ENCODE measurements at regions not wholly inside any gene's neighbourhood (a gene's known extent, or its start where the extent isn't known, plus 50 kb on each side); places are given as distances from the start of the nearest gene placed in this dataset.
"Not testable (repeated sequence)": the region's sequence is repeated elsewhere in the genome, so short reads cannot be mapped to it uniquely, and the experiment has no call there.

DNA sequence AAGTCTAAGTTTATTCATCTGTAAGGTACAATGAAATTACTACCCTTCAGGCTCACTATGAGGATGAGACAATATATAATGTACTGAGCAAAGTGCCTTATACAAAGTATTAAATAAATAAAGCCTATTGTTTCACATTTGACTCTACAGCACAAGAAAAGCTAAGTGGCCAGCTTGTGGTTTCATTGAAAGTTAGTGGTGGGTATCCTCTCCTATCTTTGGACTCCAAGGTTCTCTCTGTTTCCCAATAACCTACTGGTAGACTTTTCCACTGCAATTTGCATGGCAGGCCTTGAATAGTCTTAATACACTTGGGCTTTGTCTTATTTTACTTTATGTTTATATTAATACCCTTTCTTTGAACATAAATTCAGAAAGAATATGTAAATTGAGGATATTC lies 262.7 kb downstream of the DEPDC1B start:
- DNase-seq = no peak

DNA sequence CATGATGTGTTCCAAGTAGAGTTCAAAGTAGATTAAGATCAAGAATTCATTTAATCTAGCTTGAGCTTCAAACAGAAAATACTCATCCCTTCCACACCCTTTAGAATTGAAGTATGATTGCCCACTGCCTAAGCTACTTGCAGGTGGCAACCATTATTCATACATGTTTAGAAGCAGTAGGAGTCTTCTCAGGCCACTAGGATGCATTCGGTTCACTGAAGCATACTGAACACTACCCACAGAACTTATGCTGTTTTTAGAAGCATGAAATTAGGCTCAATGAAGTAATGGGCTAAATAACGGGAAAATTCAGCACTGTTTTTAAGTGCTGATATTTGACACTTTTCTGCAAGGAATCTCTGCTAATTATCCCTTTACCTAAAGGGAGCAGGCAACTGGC lies 263.4 kb downstream of the DEPDC1B start:
- no peak for DNase-seq

DNA sequence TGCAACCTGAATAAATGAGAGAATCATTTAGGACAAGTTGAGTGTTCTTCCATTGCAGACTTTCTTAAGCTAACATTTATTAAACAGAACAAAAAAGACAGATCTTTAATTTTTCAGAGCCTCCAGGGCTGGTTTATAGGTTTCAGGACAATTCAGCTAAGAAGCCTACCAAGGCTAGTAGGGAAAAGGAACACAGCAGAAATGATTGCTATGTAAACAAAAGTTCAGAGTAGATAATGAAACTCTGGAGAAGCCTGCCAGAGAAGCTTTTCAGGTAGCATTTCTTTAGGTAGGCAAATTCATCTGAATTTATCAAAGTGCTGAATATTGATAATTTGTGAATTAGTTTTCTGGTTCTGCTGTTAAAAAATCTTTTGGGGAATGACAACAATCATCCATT lies 264.2 kb downstream of the DEPDC1B start:
- no peak for DNase-seq

DNA sequence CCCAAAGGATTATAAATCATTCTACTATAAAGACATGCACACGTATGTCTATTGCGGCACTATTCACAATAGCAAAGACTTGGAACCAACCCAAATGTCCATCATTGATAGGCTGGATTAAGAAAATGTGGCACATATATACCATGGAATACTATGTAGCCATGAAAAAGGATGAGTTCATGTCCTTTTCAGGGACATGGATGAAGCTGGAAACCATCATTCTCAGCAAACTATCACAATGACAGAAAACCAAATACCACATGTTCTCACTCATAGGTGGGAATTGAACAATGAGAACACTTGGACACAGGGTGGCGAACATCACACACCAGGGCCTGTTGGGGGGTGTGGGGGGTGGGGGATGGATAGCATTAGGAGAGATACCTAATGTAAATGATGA lies 273.8 kb downstream of the DEPDC1B start:
- not testable (repeated sequence) for DNase-seq

DNA sequence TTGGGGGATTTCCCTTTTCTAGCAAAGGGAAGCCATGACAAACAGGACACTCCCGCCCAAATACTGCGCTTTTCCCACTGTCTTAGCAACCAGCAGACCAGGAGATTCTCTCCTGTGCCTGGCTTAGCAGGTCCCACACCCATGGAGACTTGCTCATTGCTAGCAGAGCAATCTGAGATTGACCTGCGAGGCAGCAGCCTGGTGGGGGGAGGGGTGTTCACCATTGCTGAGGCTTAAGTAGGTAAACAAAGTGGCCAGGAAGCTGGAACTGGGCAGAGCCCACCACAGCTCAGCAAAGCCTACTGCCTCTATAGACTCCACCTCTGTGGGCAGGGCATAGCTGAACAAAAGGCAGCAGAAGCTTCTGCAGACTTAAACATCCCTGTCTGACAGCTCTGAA lies 279.2 kb downstream of the DEPDC1B start:
- DNase-seq = not testable (repeated sequence)

DNA sequence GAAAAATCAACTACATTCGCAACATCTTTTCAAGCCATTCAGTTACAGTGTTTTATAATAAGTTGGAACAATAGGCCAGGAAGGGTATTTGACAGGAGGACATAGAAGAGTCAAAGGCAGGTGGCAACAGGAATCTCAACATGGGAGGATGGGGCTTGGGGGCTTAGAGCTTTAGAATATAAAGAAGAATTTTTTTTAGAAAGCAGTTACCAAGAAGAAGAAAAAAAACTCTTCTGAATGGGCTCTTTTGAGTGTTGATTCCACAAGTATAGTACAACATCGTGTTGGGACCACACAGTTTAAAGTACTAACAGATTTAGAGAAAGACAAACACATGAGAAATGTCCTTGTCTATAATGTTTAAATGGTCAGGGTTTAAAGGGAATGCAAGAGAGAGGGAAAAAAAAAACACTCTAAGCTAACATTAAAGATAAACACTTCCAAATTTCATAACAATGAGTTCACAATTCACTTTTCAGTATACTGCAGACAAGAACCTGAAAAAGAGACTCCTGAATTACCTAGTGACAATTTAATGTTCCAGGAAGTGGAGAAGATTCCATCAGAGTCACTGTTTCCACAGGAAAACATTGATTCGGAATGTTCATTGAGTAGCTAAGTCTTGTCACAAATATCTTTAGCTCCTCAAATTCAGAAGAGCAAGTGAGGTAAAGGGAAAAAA lies 282.3 kb downstream of the DEPDC1B start:
- no peak for DNase-seq

DNA sequence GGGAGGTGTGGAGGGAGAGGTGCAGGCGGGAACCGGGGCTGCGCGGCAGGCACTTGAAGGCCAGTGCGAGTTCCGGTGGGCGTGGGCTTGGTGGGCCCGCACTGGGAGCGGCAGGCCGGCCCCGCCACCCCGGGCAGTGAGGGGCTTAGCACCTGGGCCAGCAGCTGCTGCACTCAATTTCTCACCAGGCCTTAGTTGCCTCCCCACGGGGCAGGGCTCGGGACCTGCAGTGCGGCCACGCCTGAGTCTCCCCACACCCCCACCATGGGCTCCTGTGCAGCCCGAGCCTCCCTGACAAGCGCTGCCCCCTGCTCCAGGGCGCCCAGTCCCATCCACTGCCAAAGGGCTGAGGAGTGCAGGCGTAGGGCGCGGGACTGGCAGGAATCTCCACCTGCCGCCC lies 284.5 kb downstream of the DEPDC1B start:
- DNase-seq = no peak

- DNase-seq = no peak
These were observed 289.5 kb downstream of the DEPDC1B start for GRCh38 chr5:60410427-60410826.

GRCh38 chr5:60404171-60404570 lies 295.8 kb downstream of the DEPDC1B start:
- no peak for DNase-seq

DNA sequence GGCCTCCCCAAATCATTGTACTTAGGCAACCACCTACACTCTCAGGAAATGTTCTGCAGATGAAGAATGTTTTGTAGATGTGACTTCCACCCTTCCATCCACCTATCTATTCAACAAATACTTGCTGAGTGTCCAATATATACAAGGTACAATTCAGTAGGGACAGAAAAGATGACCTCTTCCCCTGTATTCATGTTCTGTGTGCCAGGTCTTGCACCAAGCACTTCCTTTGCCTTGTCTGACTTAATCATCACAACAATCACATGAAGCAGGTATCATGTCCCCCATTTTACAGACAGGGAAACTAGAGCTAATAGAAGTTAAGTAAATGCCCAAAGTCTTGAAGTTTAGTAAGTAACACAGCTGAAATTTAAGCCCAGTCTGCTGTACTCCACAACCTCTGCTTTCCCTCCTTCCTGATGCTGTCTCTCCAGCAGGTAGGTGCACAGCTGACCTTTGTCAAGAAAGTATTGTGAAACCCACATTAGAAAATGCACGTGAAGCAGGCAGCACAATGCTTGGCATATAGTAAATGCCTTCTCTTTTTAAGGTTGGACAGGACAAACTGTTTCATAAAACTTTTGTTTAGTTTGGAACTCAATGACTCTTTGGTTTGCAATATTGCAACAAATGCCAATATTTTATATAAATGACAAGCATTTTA lies 296.5 kb downstream of the DEPDC1B start:
- no peak for DNase-seq

DNA sequence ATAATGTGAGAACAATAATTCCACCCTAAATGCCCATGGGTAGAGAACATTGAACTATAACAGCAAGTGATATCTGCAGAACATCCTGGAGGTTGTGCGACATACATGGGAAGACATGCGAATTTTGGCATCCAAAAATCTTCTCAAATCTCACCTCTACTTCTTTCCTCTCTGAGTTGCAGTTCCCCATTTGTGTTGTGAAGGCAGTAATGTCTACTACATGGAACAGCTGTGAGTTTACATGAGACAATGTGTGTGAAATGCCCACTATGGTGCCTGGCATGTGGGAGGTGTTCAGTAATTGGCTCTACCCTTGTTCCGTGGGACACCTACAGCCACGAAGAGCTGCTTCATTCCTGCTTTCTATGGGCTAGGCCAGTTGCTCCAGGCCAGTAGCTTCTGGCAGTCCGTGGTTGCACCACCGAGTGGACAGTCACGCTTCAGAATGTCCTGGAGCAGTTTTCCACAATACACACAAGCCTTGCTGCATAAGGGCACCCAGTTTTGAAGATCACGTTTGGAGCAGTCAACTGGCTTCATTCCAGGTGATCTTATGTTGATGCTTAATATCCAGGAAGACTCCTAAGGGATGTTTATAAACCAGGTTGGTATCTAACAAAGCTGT lies 297.7 kb downstream of the DEPDC1B start:
- DNase-seq = no peak

GRCh38 chr5:60401526-60401925 lies 298.4 kb downstream of the DEPDC1B start:
- DNase-seq = no peak

DNA sequence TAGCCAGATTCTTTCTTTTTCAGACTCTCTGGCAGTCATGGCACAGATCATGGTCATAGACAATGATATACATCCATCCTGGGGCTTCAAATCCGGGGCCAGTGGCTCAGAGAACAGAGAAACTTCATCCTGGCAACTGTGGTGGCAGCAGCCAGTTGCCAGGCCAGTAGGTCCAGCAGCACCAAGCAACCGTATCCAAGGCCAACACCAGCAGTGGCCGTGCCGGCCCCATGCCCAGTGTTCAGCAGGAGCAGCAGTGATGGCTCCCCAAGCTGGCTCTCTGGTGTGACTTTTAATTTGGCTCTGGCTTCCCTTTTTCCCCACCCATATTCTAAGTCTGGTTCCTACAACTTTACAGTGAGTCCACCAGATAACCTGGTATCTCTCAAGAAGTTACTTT lies 300.5 kb downstream of the DEPDC1B start:
- DNase-seq = no peak

DNA sequence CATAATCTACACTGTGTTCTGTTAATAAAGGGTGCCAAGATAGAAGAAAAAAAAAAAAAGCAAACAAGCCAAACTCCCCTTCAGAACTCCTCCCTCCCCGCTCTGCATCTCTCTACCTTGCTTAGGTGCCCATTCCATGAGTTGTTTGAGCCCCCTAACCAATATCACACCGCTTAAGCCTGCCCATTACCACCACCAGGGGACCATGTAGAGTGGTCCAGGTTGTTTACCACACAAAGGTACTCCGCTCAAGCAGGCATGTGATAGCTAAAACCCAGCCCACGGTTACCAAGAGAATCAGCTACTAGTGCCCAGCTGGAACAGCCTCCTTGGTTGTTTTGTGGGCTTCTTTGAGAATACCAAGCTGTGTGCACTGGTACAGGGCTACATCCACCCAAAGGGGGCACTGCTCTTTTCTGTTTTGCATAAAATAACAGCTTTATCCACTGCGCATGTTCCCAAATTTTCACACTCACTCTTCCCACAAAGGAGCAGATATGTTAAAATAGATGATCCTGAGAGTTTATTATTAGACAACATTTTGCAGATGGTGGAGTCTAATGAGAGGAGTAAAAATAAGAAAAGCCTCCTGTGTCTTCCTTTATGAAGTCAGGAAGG lies 304.1 kb downstream of the DEPDC1B start:
- DNase-seq = no peak

- DNase-seq = no peak
These were observed 312.9 kb downstream of the DEPDC1B start for GRCh38 chr5:60387051-60387440.

DNA sequence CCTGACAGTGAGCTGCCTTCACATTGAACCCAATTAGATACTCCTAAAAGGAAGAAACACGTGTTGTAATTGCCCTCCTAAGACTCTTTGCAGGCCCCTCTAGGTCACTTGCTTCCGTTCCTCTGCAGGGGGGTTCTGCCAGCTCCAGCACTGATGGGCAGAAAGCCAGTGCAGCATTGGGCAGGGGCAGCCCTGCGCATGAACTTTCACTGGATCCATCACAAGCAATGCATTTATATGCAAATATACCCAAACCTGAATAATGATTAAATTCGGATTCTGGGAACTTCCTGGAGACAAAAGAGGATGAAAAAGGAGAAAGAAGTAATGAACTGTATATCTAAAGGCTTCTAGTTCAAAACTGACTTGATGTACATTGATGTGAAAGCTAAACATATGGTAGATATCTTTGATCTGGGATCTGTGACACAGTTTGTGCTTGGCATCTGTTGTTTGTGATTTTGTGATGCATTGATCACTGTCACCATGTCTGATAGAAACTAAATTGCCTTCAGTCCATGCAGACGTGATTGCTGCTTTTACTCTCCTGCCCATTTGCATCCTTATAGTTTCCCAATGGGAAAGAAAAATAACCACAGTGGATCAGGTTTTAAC lies 313.4 kb downstream of the DEPDC1B start:
- no peak for DNase-seq

DNA sequence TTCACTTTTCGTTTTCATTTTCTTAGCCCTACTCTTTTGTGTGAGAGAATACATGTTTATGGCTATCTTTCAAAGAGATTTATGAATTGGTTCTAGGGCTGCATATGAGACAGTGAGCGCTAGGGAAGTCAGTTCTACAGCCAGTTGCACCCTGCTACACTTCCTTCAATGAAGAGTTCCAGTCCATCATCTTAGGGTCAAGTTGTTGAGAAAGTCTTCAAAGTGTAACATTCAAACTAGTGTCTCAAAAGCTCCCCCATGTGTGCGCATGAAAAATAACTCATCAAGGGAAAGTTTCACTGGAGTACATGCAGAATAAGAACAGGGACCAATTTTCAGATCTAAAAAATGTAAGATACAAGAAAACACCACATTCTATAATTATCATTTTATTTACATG lies 317.2 kb downstream of the DEPDC1B start:
- no peak for DNase-seq

- DNase-seq = no peak
These were observed 320.1 kb downstream of the DEPDC1B start for GRCh38 chr5:60379907-60380306.

GRCh38 chr5:60377826-60378225 lies 322.1 kb downstream of the DEPDC1B start:
- DNase-seq = no peak

GRCh38 chr5:60376860-60377259 lies 323.1 kb downstream of the DEPDC1B start:
- DNase-seq = no peak

GRCh38 chr5:60374409-60374808 lies 325.6 kb downstream of the DEPDC1B start:
- no peak for DNase-seq

- no peak for DNase-seq
These were observed 327.2 kb downstream of the DEPDC1B start for GRCh38 chr5:60372786-60373185.

- no peak for DNase-seq
These were observed 328.9 kb downstream of the DEPDC1B start for GRCh38 chr5:60371065-60371464.

DNA sequence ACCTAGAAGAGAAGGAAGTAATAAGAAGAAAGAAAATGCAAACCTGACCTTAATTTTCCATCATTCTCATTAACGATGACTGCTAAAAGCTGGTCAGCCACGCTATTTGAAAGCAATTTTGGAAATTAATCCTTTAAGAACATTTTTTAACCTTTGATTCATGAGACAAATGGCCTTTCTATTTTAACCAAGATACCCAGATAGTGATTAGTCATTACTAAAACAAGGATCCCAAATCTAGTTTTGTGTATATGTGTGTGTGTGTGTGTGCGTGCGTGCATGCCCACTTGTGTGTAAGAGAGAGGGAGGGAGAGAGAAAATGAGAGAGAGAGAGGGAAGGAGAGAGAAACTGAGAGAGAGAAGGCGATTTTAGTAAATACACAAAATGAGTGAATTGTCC lies 329.5 kb downstream of the DEPDC1B start:
- DNase-seq = no peak

Data from stimulated activated CD4-positive, alpha-beta T cell treated with anti-CD3 and anti-CD28 coated beads, Interleukin-2, amount 100 ng/mL, for 48 hours (primary cell).